ENCODE measurements at regions not wholly inside any gene's neighbourhood (a gene's known extent, or its start where the extent isn't known, plus 50 kb on each side); places are given as distances from the start of the nearest gene placed in this dataset.

DNA sequence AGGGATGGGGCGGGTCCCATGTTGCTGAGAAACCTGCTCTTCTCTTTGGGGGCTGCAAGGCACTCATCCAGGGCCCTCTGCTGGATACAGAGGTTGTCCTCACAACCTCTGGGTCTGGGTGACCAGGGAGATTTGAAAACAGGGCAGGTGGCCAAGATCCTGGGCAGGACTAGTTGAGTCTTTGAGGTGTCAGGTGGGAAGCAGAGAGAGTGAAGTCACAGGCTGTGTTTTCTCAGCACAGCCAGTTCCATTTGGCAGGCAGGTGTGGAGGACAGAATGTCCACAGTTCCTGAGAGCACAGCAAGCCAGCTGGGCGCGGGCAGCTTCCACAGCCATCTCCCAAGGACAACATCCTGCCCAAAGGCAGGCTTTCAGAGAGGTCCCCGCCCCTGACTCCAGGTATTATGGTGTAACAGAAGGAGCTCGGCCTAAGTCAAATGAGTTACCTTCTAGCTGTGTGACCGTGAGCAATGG is 118.8 kb downstream of the NUFIP1 start:
- TF ChIP-seq ZFP1 (CRISPR knock-in tag; IDR thresholded peaks at IDR 0.05) (no peak), ETV6 (CRISPR knock-in tag; conservative IDR thresholded peaks at IDR 0.05) (no peak), ZNF33A (CRISPR knock-in tag; IDR thresholded peaks at IDR 0.05; ENCODE audit: borderline replicate concordance) (no peak), SMC3 (IDR thresholded peaks at IDR 0.05; ENCODE audit: low read length) (no peak), NCOA1 (CRISPR knock-in tag; IDR thresholded peaks at IDR 0.05) (no peak)
- TF ChIP-seq, protein P1, sequence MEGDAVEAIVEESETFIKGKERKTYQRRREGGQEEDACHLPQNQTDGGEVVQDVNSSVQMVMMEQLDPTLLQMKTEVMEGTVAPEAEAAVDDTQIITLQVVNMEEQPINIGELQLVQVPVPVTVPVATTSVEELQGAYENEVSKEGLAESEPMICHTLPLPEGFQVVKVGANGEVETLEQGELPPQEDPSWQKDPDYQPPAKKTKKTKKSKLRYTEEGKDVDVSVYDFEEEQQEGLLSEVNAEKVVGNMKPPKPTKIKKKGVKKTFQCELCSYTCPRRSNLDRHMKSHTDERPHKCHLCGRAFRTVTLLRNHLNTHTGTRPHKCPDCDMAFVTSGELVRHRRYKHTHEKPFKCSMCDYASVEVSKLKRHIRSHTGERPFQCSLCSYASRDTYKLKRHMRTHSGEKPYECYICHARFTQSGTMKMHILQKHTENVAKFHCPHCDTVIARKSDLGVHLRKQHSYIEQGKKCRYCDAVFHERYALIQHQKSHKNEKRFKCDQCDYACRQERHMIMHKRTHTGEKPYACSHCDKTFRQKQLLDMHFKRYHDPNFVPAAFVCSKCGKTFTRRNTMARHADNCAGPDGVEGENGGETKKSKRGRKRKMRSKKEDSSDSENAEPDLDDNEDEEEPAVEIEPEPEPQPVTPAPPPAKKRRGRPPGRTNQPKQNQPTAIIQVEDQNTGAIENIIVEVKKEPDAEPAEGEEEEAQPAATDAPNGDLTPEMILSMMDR (CRISPR knock-in tag; IDR thresholded peaks at IDR 0.05), result peak; percentile 27
- TF ChIP-seq, protein P2, sequence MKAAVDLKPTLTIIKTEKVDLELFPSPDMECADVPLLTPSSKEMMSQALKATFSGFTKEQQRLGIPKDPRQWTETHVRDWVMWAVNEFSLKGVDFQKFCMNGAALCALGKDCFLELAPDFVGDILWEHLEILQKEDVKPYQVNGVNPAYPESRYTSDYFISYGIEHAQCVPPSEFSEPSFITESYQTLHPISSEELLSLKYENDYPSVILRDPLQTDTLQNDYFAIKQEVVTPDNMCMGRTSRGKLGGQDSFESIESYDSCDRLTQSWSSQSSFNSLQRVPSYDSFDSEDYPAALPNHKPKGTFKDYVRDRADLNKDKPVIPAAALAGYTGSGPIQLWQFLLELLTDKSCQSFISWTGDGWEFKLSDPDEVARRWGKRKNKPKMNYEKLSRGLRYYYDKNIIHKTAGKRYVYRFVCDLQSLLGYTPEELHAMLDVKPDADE (CRISPR knock-in tag; IDR thresholded peaks at IDR 0.05), result no peak
